Inflammatory macrophage treated with lipopolysaccharide for 1 hour (primary cell): ENCODE measurements at regions not wholly inside any gene's neighbourhood (a gene's known extent, or its start where the extent isn't known, plus 50 kb on each side); places are given as distances from the start of the nearest gene placed in this dataset.

Experiments
- DNase-seq, 2 donors: peaks; one replicate each; pipeline ENCODE4 v3.0.0-alpha.2; 2020 to 2022

DNA sequence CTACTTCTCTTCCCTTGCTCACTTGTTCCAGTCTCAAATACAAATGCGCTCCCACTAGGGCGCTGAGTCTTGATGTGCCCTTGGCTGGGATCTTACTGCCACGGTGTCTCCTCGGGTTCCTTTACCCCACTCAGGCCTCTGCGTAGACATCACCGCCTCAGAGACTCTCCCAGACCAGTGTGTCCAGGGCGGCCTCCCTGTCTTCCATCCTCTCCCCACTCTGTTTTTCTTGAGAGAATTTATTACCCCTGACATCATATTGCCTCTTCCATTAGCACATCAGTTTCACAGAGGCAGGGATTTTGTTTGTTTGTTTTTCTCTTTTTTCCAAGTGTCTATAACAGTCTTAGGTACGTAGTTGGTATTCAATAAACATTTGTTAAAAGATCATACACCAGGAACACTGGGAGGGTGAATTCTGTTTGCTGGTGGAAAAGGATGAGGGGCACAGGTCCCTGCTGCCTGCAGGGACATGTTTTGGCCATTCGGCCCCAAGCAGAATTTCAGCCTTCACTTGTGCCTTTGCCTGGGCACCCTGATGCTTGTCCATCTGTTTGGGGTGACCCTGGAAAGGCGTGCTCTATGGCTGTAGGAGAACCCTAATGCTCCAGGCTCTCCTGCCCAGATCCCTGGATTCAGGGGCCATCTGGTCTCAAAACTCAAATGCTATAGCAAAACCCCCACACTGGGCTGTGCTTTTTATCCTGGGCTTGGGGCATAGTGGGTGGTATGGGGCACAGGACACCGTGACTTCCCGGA, 55.0 kb downstream of the RPL37A start:
- DNase-seq = no peak

GRCh38 chr2:216554286-216554685, 55.6 kb downstream of the RPL37A start:
- DNase-seq = no peak

- no peak for DNase-seq
Observed at GRCh38 chr2:216554755-216555154, 56.1 kb downstream of the RPL37A start.

GRCh38 chr2:216555274-216555673, 56.6 kb downstream of the RPL37A start:
- no peak for DNase-seq

- no peak for DNase-seq
Observed at GRCh38 chr2:216556202-216556601, 57.6 kb downstream of the RPL37A start.

- DNase-seq = no peak
Observed at GRCh38 chr2:216557413-216557812, 58.8 kb downstream of the RPL37A start.

DNA sequence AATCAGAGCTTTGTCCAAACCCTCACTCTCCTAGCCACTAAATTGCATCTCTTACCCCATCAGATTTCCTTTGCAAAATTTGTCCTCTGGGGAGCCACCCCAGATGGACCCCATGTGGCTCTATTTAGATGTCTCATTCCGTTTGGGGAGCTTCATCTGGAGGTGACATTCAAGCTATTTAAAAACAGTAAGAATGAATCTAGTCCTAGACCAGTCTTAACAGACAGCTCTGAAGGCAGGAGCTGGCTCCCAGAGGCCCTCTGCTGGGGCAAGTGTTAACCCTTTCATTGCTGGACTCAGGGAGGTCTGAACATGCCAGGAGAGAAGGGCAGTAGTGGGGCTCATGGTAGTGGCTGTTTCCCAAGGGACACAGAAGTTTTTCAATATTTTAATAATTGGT, 59.2 kb downstream of the RPL37A start:
- DNase-seq = no peak

- no peak for DNase-seq
Observed at GRCh38 chr2:216559625-216560156, 61.0 kb downstream of the RPL37A start.

DNA sequence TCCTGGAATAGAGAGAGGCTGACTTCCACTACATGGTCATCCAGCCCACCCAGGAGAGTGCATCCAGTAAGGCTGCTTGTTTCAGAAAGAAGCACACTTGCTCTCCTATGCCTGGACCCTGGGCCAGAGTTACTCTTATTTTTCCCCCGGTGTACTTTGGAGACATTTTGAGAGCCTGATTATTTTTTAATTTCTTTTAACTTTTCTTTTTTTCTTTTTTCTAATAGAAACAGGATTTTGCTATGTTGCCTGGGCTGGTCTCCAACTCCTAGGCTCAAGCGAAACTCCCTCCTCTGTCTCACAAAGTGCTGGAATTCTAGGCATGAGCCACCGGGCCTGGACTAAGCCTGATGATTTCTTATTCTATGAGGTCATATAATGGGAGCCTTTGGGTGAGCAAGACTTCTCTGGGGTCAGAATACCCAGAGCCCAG, 62.2 kb downstream of the RPL37A start:
- DNase-seq = no peak

DNA sequence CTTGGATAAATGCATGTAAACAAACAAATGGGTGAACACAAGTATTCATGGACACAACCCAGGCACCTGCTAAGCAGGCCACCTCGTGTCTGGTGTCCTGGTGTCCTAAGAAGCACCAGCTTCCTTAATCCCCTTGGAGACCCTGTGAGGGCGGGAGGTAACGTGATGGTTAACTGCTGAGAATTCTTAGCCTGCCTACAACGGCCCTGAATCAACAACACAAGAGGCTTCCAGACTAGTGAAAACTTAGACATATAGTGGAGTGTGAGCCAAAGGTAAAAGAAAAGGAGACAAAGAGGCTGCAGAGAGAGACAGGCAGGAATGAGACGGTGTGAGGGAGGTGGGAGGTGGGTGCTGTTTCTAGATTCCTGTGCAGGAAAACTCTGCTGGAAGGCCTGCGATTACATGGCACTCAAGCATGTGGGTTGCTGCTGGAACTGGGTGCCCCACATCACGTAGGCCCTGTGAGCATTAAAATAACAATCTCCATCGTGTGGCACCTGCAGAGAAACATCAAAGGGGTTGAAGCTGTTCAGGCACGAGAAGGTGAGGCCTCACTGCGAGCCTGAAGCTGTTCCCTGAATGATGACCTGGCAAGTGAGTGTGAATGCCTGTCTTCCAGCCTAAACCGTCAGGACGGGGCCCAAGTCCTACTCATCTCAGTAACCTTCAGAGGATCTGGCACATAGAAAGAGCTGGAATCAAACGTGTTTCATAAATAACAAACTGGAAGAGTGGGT, 64.2 kb downstream of the RPL37A start:
- DNase-seq = no peak

DNA sequence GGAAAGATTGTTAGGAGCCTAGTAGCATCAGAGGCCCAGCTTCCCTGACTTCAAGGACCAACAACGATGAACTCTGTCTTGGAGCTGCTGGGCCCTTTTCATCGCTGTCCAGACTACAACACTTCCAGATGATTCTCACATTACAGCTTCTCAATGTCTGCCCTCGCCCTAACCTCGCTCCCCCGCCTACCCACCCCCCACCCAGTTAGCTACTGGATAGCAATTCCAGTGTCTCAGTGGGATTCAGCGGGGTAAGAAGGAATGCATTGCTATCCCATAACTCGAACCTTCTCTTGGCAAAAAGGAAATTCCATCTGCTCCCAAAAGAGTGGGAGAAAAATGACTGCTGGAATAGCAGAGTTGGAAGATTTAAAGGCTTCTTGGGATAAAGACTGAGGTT, 65.0 kb downstream of the RPL37A start:
- no peak for DNase-seq

- DNase-seq = no peak
Observed at GRCh38 chr2:216564611-216565010, 66.0 kb downstream of the RPL37A start.

DNA sequence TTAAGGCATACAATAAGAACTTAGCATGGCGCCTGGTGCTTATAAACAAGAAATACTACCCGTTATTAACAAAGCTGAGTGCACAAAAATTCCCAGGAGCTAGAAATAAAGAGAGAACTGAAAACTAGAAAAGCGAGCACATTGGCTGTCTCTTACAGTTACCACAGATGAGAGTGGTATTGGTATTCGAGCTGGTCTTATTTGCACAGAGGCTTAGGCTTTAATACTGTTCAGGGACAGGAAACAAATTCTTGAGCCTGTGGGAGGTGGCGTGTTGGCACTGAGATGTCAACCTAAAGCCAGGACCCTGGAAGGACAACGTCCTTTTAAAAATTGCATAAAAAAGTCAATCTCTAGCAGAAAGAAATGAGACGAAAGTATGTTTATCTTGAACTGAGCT, 67.3 kb upstream of the IGFBP2 start:
- no peak for DNase-seq

- DNase-seq = no peak
Observed at GRCh38 chr2:216568576-216568975, 64.6 kb upstream of the IGFBP2 start.

- DNase-seq = peak in 1 of 2 donors; percentile 5
Observed at GRCh38 chr2:216569765-216570164, 63.5 kb upstream of the IGFBP2 start.

- no peak for DNase-seq
Observed at GRCh38 chr2:216570357-216570756, 62.9 kb upstream of the IGFBP2 start.

- no peak for DNase-seq
Observed at GRCh38 chr2:216571178-216571908, 61.9 kb upstream of the IGFBP2 start.

DNA sequence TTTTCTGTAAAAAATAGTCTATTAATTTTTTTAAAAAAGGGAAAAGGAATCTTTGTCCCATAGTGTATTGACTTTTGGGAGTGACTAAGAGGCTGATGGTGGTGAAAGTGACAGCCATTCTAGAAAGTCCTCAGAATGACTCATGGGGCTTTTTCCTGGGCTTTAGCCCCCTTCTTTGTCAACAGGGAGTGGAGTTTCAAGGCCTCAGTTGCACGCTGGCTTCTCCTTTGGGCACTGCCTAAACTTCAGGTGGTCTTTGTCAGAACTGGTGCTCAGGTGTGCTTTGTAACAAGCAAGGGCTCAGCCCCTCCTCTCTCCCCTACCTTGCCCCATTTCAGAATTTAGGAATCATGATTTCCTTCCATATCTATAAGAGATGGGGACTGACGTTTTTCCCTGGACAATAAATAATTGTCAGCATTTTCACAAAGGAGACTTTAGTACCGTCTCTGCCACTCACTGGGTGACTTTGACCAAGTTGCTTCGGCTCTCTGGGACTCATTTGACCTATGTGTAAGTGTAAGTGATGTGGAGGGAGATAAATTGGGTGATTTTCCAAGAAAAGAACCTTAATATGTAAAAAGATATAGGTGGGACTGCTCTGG, 61.2 kb upstream of the IGFBP2 start:
- DNase-seq = peak in 1 of 2 donors; percentile 13

GRCh38 chr2:216572582-216573578, 60.3 kb upstream of the IGFBP2 start:
- DNase-seq = no peak

DNA sequence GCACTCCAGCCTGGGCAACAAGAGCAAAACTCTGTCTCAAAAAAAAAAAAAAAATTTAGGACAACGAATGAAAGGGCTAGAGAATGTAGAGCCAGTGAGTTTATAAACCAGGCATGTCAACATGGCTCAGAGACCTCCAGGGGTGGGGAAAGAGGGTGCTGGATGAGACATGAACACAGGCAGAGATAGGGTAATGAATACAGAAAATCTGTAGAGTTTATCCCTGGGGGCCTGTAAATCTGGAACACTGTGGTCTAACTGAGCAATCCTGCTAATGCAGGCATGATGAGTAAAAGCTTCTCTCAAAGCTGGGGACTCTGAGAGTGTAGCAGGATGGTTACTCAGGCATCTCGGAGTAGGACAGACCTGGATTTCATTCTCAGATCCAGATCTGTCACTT, 59.2 kb upstream of the IGFBP2 start:
- DNase-seq = no peak

- DNase-seq = no peak
Observed at GRCh38 chr2:216574586-216574985, 58.6 kb upstream of the IGFBP2 start.

DNA sequence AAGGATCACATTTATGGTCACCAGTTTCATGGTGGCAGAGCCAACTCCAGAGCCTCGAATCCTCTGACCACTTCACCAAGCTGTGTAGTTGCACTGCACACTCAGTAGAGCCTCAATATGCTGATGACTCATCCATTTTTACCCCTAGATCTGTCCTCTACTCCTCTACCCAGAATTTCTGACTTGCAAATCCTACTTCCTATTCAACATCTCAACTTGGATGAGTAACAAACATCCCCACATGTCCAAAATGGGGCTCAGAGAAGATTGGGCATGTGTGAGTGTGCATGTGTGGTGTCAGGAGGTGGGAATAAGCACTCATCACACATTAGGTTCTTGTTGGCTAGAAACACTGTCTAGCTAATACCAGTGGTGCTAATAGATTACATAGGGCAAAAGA, 57.8 kb upstream of the IGFBP2 start:
- DNase-seq = peak in 1 of 2 donors; percentile 2
